OCI-LY1 (cell line): ENCODE measurements at regions not wholly inside any gene's neighbourhood (a gene's known extent, or its start where the extent isn't known, plus 50 kb on each side); places are given as distances from the start of the nearest gene placed in this dataset.

Experiments used
- CTCF ChIP-seq: fragments of 200-600 bp; sonication (generic), shearing (Covaris generic); IDR thresholded peaks from 2 replicates; pipeline ENCODE4 v1.5.1; 2017; ENCODE audit warnings: mild to moderate bottlenecking, antibody characterized with exemption, low read length, moderate library complexity, mixed read lengths
- EZH2 ChIP-seq: fragments of 200-600 bp; sonication (generic), shearing (Covaris generic); IDR thresholded peaks from 2 replicates; pipeline ENCODE4 v1.8.0; 2017; ENCODE audit warnings: borderline replicate concordance, mixed run types, mild to moderate bottlenecking, antibody characterized with exemption, low read length, moderate library complexity, mixed read lengths

GRCh38 chr5:19266791-19267190 is 721.2 kb downstream of the CDH18 start:
- TF ChIP-seq CTCF (no peak), EZH2 (no peak)
